GM19397 (cell line): ENCODE measurements at regions not wholly inside any gene's neighbourhood (a gene's known extent, or its start where the extent isn't known, plus 50 kb on each side); places are given as distances from the start of the nearest gene placed in this dataset.
"Not testable (repeated sequence)": the region's sequence is repeated elsewhere in the genome, so short reads cannot be mapped to it uniquely, and the experiment has no call there.

ENCODE experiments used
- ATAC-seq: cut with Tn5 transposase; IDR thresholded peaks from one replicate; pipeline ENCODE4 v1.9.1; 2021; ENCODE audit warnings: mild to moderate bottlenecking, moderate library complexity; ENCODE audit not compliant: unreplicated experiment

GRCh38 chr13:111006506-111007031 lies 91.7 kb upstream of the ANKRD10 start:
- ATAC-seq: no peak

GRCh38 chr13:111005808-111006505 lies 91.1 kb upstream of the ANKRD10 start:
- no peak for ATAC-seq

DNA sequence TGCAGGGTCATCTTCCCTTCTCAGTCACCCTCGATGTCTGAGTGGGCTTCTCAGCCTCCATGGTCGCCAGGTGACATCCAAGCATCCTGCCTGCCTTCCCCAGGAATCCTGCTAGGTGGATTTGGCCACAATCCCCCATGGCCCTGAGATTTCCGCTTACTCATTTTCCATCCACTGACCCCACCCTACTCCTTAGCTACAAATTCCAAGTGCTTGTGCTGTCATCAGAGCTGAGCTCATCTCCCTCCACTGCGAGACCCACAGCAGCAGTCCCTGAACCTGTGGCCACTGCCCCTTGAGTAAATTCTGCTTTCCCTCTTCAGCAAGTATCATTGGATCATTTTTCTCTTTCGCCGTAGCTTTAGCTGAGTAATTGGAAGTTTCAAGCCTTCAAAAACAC lies 90.5 kb upstream of the ANKRD10 start:
- ATAC-seq: no peak

DNA sequence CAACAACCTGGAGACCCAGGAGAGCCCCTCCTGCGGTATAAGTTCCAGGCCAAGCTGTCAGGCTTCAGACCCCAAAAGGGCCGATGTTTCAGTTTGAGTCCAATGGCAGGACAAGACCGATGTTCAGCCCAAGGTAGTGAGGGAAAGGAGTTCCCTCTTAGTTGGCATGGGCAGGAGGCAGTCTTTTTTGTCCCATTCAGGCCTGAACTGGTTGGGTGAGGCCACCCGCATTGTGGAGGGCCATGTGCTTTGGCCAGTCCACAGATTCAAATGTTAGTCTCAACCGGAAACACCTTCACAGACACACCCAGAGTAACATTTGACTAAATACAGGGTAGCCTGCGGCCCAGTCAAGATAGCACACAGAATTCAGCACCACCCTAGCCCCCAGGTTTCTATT lies 89.6 kb upstream of the ANKRD10 start:
- ATAC-seq: no peak

- no peak for ATAC-seq
Measured at GRCh38 chr13:111001636-111002035, 86.8 kb upstream of the ANKRD10 start.

GRCh38 chr13:110993788-110994187 lies 78.9 kb upstream of the ANKRD10 start:
- ATAC-seq: no peak

GRCh38 chr13:110991991-110992508 lies 77.2 kb upstream of the ANKRD10 start:
- ATAC-seq: no peak

DNA sequence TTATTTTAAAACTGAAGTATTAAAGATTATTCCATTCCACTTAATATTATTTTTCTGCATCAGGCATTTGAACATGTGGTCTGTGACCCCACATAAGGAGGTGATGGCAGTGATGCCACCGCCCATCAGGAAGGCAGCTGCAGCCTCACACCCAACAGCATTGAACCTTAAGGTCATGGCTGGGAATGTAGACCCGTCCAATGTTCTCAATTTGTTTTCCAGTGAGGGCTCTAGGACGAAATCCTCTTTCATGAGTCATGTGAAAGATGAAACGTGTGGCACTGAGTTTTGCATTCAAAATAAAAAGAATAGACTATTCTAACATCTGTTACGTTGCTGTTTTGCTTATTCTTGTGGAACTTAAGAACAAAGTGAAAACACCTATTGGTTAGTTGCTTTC lies 74.5 kb upstream of the ANKRD10 start:
- no peak for ATAC-seq

GRCh38 chr13:110985541-110985940 lies 70.7 kb upstream of the ANKRD10 start:
- no peak for ATAC-seq

GRCh38 chr13:110984798-110985197 lies 69.9 kb upstream of the ANKRD10 start:
- no peak for ATAC-seq

DNA sequence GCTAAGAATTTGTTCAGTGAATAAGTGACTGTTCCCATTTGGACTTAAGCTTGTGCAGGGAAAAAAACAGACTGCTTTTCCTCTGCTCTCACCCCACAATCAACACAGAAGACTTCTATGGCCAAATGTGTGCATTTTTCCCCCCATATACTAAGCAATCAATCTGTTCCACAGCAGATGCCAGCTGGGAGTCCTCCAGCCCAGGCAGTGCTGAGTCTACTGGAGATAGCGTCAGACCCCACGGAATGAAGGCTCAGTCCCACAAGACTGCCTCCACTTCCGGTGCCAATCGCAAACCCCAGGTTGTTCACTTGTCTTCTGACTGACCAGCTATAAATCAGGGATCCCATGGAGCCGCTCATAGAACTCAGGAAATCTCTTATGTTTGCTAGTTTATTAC lies 69.5 kb upstream of the ANKRD10 start:
- no peak for ATAC-seq

DNA sequence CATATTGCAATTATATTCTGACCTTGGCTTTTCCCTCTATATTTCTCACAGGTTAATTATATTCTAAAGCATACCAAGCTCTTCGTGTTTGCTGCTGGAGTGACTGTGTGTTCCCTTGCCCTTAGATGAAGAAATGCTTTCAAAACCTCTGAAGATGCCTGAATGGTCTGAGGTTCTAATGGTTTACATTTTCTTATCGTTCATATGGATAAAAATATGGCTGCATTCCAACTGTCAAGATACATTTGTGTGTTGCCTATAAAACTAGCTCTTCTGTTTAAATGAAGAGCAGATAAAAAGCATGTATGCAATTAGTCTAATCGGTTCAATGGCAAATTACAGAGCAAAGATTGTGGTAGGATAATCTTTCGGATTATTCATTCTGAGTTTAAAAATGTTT lies 68.4 kb upstream of the ANKRD10 start:
- no peak for ATAC-seq

GRCh38 chr13:110981379-110981778 lies 66.5 kb upstream of the ANKRD10 start:
- no peak for ATAC-seq

- no peak for ATAC-seq
Measured at GRCh38 chr13:110980921-110981320, 66.1 kb upstream of the ANKRD10 start.

GRCh38 chr13:110979149-110979548 lies 64.3 kb upstream of the ANKRD10 start:
- not testable (repeated sequence) for ATAC-seq

DNA sequence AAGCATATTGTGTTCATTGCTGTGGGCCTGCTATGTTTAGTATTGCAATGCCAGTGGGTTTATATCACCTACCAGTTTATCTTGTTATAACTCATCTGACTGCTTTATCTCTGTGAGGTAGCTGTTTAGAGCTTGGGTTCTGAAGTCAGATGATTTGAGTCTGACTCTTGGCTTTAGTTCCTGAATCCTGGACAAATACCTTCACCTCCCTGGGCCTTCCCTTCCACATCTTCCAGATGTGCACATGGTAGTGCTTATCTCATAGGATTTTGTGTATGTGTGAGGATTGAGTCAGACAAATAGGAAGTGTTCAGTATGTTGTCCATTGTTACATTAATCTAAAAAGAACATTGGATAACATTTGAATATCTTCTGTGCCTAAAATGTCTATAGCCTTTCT lies 63.5 kb upstream of the ANKRD10 start:
- ATAC-seq: no peak

DNA sequence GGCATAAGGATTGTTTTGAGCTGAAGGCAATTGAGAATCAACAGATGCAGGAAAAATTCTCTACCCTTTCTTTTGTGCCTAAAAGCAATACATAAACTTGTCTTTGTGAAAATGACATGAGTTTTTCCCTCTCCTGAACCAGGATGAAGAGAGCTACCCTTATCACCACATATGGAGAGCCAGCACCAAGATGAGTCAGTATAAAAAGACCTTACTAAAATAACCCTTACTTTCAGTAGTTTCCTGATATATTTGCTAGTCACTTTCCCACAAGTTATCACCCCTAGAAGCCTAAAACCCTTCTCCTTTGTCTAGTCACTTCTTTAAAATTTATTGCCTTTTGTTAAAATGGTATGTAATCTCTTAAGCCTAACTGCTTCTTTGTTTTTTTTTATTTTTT lies 61.9 kb upstream of the ANKRD10 start:
- no peak for ATAC-seq

DNA sequence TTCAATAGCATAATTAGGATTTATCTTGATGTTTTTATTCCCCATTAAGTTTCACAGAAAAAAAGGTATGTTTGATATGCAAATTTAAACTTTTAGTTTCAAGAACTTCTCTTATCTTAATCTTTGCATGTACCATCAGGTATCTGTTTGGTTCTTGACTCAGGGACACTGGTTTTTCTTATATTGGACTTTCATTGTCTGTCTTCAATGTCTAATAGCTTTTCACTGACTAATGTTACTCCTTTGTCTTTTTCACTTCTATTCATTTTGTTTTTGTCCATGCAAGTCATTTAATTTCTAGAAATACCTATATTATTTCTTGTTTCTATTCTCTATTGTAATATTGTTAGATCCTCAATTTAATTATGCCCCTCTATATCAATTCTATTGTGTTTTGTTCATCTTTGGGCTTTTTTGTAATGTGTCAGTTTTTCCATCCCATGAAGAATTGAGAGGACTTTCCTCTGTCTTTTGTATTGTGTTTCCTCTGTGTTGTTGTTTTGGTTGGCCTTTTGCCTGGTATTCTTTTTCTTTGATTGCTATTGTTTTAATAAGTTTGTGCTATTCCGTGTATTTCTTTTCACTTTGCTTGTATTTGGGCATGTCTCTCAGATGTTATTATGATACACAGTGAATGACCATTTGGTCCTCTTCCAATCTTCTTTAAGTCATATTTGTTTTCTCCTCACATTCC lies 58.3 kb upstream of the ANKRD10 start:
- no peak for ATAC-seq

DNA sequence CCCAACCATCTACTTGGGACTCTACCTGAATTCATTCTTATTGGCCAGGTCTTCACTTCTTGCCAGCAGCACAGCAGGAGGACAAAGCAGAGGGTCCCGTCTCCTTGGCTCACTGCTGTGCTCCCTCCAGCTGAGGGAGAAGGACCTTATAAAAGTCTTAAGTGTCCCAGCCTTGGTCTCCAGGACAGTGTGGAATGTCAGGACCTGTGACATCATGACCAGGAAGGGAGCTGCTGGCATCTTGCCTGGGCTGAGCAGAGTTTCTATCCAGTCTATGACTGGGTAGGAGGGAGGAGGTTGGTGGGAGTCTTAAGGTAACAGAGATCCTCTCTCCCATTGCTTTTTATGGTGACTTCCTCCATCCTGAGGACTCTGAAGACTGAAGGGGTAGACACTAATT lies 56.6 kb upstream of the ANKRD10 start:
- no peak for ATAC-seq

GRCh38 chr13:110967156-110967855 lies 52.4 kb upstream of the ANKRD10 start:
- ATAC-seq: not testable (repeated sequence)

- ATAC-seq: no peak
Measured at GRCh38 chr13:110965755-110966134, 50.9 kb upstream of the ANKRD10 start.
